Spleen (tissue), 11 donors: ENCODE measurements at regions not wholly inside any gene's neighbourhood (a gene's known extent, or its start where the extent isn't known, plus 50 kb on each side); places are given as distances from the start of the nearest gene placed in this dataset.

Experiments
- DNase-seq: peaks from one replicate; pipeline ENCODE4 v3.0.0-alpha.2; 2020
- H3K27ac ChIP-seq, 8 donors: fragments of 200-600 bp; sonication (generic) in 7 of 8; 1 replicate in 4 of 8; 2 replicates in 4 of 8; pipeline versions ENCODE4 v1.5.0 to v1.8.0; 2016 to 2021; ENCODE audit warnings: inconsistent platforms in 4 of 8, mild to moderate bottlenecking in 4 of 8, moderate library complexity in 1 of 8
- H3K27me3 ChIP-seq, 7 donors: fragments of 200-600 bp; sonication (generic) in 6 of 7; replicated peaks in 1 of 7; 1 replicate in 4 of 7; 2 replicates in 3 of 7; pipeline versions ENCODE4 v1.5.0 to v1.8.0; 2016 to 2021; ENCODE audit warnings: inconsistent platforms in 3 of 7, mild to moderate bottlenecking in 1 of 7
- H3K36me3 ChIP-seq, 6 donors: fragments of 200-600 bp; sonication (generic) in 5 of 6; 1 replicate in 4 of 6; 2 replicates in 2 of 6; pipeline versions ENCODE4 v1.5.0 to v1.8.0; 2016 to 2021; ENCODE audit warnings: inconsistent platforms in 2 of 6
- H3K4me1 ChIP-seq, 6 donors: fragments of 200-600 bp; sonication (generic) in 5 of 6; 1 replicate in 3 of 6; 2 replicates in 3 of 6; pipeline versions ENCODE4 v1.5.0 to v1.8.0; 2016 to 2021; ENCODE audit warnings: inconsistent platforms in 3 of 6
- H3K4me3 ChIP-seq, 8 donors: fragments of 200-600 bp; sonication (generic) in 7 of 8; 1 replicate in 4 of 8; 2 replicates in 4 of 8; pipeline versions ENCODE4 v1.5.0 to v1.8.0; 2016 to 2021; ENCODE audit warnings: inconsistent platforms in 4 of 8, mild to moderate bottlenecking in 4 of 8, moderate library complexity in 2 of 8
- H3K9me3 ChIP-seq, 8 donors: fragments of 200-600 bp; sonication (generic) in 7 of 8; 1 replicate in 4 of 8; 2 replicates in 4 of 8; pipeline versions ENCODE4 v1.5.0 to v1.8.0; 2016 to 2021; ENCODE audit warnings: inconsistent platforms in 4 of 8
- CTCF ChIP-seq, 11 experiments: fragments of 200-600 bp in 7 of 11; fragments of 450-650 bp in 4 of 11; sonication (generic) in 4 of 11; IDR thresholded peaks in 8 of 11; conservative IDR thresholded peaks in 3 of 11; 1 replicate in 7 of 11; 2 replicates in 4 of 11; pipeline versions ENCODE4 v1.4.0 to v1.8.0; 2016 to 2021; ENCODE audit warnings: antibody characterized with exemption in 11 of 11, inconsistent platforms in 4 of 11, mild to moderate bottlenecking in 1 of 11
- POLR2A ChIP-seq, 3 donors: fragments of 450-650 bp; IDR thresholded peaks; one replicate each; pipeline ENCODE4 v1.5.1; 2017; ENCODE audit warnings: antibody characterized with exemption in 3 of 3, mild to moderate bottlenecking in 1 of 3
- POLR2AphosphoS5 ChIP-seq, 3 donors: sonication (generic); formaldehyde crosslinking; IDR thresholded peaks; one replicate each; pipeline ENCODE4 v1.5.1; 2017; ENCODE audit warnings: antibody characterized with exemption in 3 of 3
- WGBS, 5 donors: extraction: QIAGEN DNeasy Blood & Tissue Kit in 3 of 5; methylation state at CpG; one replicate each; pipeline versions ENCODE4 v1.1.5 to v1.1.7; 2013 to 2018; 5-methylcytosine and 5-hydroxymethylcytosine counted together
- intact Hi-C: fragments of 100-400 bp; cut with DNase I; formaldehyde crosslinking; loops from one replicate; pipeline ENCODE4 v1.15.0; 2023; ENCODE audit warnings: low total_unique reads
- donor health status: healthy with polysubstance abuse.
- donor health status: DM: no; HTN: no; CAD: no; lungs with moderate emphysema.
- donor health status: DM: no; HTN: no; CAD: no.
- donor health status: Bipolar disorder and iron deficiency.
- donor health status: healthy.
- donor health status: DM: no; HTN: no; CAD: no.
- donor health status: DM: yes; HTN: yes; CAD: no.

GRCh38 chr12:111169032-111169431, 199.9 kb downstream of the PHETA1 start:
- Histone ChIP-seq H3K4me1 (peaks cover 0 to 26% (median 12%) of the 10 kb centered on the region in 6 donors), H3K9me3 (peaks cover 0 to 5% (median 0%) of the 10 kb centered on the region in 8 donors), H3K36me3 (no peaks in the 10 kb centered on the region), H3K4me3 (no peak overlapping the region), H3K27ac (no peak overlapping the region), H3K27me3 (peaks cover 0 to 33% (median 0%) of the 10 kb centered on the region in 7 donors)
- intact Hi-C loops, result no loop called here
- DNase-seq, result no peak
- 80 to 95% (median 91%) methylated on average over 6 to 8 of the region's 8 CpGs for WGBS, 5 donors
- TF ChIP-seq CTCF (IDR thresholded peaks at IDR 0.05 in 8 of 11, conservative IDR thresholded peaks at IDR 0.05 in 3 of 11) (no peak), POLR2AphosphoS5 (IDR thresholded peaks at IDR 0.05) (no peak), POLR2A (IDR thresholded peaks at IDR 0.05) (no peak)

GRCh38 chr12:111168009-111168900, 200.6 kb downstream of the PHETA1 start:
- H3K27me3 ChIP-seq, result peaks cover 0 to 33% (median 0%) of the 10 kb centered on the region in 7 donors
- intact Hi-C loops, result no loop called here
- no peak overlapping the region for H3K27ac ChIP-seq
- H3K4me1 ChIP-seq, result peaks cover 0 to 20% (median 11%) of the 10 kb centered on the region in 6 donors
- no peak for TF ChIP-seq POLR2AphosphoS5 (IDR thresholded peaks at IDR 0.05)
- peaks cover 0 to 5% (median 0%) of the 10 kb centered on the region in 8 donors for H3K9me3 ChIP-seq
- WGBS, 5 donors, result 59 to 71% (median 69%) methylated on average over 16 of the region's 16 CpGs
- DNase-seq, result no peak
- no peak overlapping the region for H3K4me3 ChIP-seq
- H3K36me3 ChIP-seq, result no peaks in the 10 kb centered on the region

GRCh38 chr12:111166779-111167540, 201.9 kb downstream of the PHETA1 start:
- WGBS, 5 donors, result 78 to 88% (median 82%) methylated on average over 17 to 22 of the region's 22 CpGs
- no peak for DNase-seq
- no peak for TF ChIP-seq POLR2A (IDR thresholded peaks at IDR 0.05)
- TF ChIP-seq CTCF (IDR thresholded peaks at IDR 0.05 in 8 of 11, conservative IDR thresholded peaks at IDR 0.05 in 3 of 11), result no peak
- TF ChIP-seq POLR2AphosphoS5 (IDR thresholded peaks at IDR 0.05), result no peak
- Histone ChIP-seq H3K4me1 (peaks cover 0 to 20% (median 11%) of the 10 kb centered on the region in 6 donors), H3K27ac (no peak overlapping the region), H3K4me3 (no peak overlapping the region), H3K9me3 (peaks cover 0 to 5% (median 0%) of the 10 kb centered on the region in 8 donors), H3K27me3 (peaks cover 0 to 38% (median 0%) of the 10 kb centered on the region in 7 donors), H3K36me3 (no peaks in the 10 kb centered on the region)
- intact Hi-C loops, result no loop called here

GRCh38 chr12:111164833-111165525, 203.9 kb downstream of the PHETA1 start:
- no peak for DNase-seq
- Histone ChIP-seq H3K4me3 (no peak overlapping the region), H3K9me3 (peaks cover 0 to 5% (median 0%) of the 10 kb centered on the region in 8 donors), H3K27me3 (peaks cover 0 to 33% (median 0%) of the 10 kb centered on the region in 7 donors), H3K36me3 (no peaks in the 10 kb centered on the region), H3K27ac (no peak overlapping the region), H3K4me1 (peaks cover 0 to 3% (median under 1%) of the 10 kb centered on the region in 6 donors)
- no peak for TF ChIP-seq POLR2A (IDR thresholded peaks at IDR 0.05)
- no peak for TF ChIP-seq CTCF (IDR thresholded peaks at IDR 0.05 in 8 of 11, conservative IDR thresholded peaks at IDR 0.05 in 3 of 11)
- no peak for TF ChIP-seq POLR2AphosphoS5 (IDR thresholded peaks at IDR 0.05)
- intact Hi-C loops, result no loop called here
- WGBS, 5 donors, result 84 to 93% (median 86%) methylated on average over 9 of the region's 9 CpGs
